Stimulated activated CD4-positive, alpha-beta T cell treated with anti-CD3 and anti-CD28 coated beads, Interleukin-2, amount 100 ng/mL, for 24 hours (primary cell): ENCODE measurements at regions not wholly inside any gene's neighbourhood (a gene's known extent, or its start where the extent isn't known, plus 50 kb on each side); places are given as distances from the start of the nearest gene placed in this dataset.
"Not testable (repeated sequence)": the region's sequence is repeated elsewhere in the genome, so short reads cannot be mapped to it uniquely, and the experiment has no call there.

Source experiments
- DNase-seq, 2 donors: peaks; one replicate each; pipeline ENCODE4 v3.0.0-alpha.2; 2020

DNA sequence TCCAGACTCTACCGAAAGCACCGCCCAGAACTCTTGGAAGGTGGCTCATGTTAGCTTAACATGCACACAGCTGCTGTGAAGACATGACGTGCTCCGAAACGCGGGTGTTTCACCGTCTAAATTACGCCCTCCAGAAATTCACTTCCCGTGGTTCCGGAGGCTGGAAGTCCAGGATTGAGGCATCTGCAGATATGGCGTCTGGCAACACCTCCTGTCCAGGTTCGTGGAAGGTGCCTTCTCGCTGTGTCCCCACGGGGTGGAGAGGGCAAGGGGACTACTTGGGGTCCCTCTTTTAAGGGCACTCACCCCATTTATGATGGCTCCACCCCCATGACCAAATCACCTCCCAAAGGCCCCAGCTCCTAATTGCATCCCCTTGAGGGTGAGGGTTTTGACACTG lies 348.0 kb upstream of the IRX2 start:
- no peak for DNase-seq

- no peak for DNase-seq
Observed at GRCh38 chr5:3098821-3099220, 347.3 kb upstream of the IRX2 start.

DNA sequence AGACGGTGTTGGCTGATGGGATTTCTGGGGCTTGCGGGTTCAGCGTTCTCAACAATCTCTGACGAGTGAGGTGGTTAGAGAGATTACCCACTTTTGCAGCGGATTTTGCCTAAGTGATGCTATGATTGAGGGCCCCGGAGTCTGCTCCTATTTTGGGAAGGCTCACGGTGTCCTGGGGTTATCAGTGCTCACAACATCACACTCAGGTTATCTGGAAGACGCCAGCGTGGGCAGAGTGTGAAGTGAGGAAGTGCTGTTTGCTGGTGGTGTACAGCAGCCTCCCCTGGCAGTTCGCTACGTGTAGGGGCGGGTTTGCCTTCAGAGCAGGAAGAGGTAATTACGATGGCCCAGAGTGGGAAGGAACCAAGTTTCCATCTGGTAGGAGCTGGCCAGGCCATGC lies 341.2 kb upstream of the IRX2 start:
- no peak for DNase-seq

- DNase-seq, result no peak
Observed at GRCh38 chr5:3092211-3092610, 340.7 kb upstream of the IRX2 start.

DNA sequence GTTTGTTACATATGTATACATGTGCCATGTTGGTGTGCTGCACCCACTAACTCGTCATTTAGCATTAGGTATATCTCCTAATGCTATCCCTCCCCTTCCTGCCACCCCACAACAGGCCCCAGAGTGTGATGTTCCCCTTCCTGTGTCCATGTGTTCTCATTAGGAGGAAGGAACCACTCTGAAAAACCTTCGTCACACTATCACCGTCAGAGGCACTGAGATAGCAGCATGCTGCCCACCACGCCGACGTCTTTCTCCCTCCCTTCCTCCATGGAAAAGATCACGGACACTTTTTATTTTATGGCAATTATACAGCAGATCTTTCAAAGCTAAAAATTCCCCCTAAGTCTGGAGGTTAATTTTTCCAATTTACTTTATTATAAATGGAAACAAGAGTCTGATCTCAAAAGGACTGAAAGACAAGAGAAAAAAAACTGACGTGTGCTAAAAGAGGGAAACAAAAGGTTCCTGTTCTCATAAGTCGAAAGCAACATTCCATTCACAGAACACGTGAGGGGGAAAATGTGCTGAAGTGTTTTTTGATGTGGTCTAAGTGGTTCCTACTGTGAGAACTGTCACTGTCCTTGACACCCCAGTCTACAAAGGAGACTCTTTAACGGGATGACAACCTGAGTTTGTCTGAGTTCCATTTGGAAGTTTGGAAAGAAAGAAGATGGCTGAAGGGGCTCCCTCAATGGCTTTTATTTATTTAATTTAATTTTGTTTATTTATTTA lies 339.7 kb upstream of the IRX2 start:
- no peak for DNase-seq

GRCh38 chr5:3090305-3090704 lies 338.8 kb upstream of the IRX2 start:
- not testable (repeated sequence) for DNase-seq

DNA sequence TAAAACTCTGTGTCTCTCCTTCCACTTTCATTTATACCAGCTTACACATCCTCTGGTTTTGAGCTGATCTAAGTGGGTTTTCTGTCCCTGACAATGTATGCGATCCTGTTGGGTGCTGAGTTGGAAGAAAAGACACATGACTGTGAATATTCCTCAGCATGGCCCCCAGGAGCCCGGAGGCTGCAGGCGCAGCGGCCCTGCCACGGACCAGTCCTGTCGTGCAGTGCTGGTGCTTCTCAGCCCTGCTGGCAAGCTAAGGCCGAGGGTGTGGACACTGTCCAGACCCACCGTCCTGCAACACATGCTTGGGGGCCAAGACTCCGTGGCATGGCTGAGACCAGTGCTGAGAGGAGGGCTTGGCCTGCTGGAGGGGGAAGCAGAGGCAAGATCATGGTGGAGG lies 328.9 kb upstream of the IRX2 start:
- no peak for DNase-seq

GRCh38 chr5:3077684-3078083 lies 326.2 kb upstream of the IRX2 start:
- DNase-seq, result no peak

DNA sequence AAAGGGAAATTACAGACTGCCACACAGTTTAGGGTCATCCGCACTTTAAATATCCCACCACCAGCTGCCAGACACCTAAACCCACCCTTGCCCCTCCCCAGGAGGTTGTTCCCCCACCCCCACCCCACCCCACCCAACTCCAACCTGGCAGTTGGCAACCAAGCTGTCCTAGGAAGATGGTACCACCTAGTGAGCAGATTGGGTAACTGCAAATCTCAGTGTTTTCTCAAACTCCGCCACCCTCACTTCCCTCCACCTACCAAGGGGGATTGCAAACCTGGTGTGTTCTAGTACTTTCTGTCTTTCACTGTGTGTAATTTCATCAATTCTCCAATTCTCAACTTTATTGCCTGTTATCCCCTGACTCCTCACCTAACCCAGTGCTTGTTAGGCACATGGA lies 323.8 kb upstream of the IRX2 start:
- DNase-seq, result no peak

- DNase-seq, result no peak
Observed at GRCh38 chr5:3068401-3068800, 316.9 kb upstream of the IRX2 start.

DNA sequence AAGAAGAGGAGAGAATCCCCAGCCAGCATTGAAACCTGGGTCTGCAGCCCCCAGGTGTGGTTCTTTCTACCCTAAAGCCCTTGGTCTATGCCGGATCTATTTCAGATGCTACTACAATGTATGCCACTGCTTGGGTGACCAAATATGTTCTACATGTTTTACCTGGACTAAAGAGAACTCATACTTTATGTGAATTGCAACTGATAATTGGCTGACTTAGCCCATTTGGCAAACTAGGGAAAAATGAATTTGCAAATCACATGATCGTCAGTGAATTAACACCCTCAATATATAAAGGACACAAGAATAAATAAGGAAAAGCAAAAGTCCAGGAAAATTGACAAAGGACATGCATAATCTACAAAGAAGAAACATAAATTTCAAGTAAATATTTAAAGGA lies 308.8 kb upstream of the IRX2 start:
- no peak for DNase-seq

- no peak for DNase-seq
Observed at GRCh38 chr5:3059488-3059887, 308.0 kb upstream of the IRX2 start.

GRCh38 chr5:3058942-3059341 lies 307.5 kb upstream of the IRX2 start:
- no peak for DNase-seq

DNA sequence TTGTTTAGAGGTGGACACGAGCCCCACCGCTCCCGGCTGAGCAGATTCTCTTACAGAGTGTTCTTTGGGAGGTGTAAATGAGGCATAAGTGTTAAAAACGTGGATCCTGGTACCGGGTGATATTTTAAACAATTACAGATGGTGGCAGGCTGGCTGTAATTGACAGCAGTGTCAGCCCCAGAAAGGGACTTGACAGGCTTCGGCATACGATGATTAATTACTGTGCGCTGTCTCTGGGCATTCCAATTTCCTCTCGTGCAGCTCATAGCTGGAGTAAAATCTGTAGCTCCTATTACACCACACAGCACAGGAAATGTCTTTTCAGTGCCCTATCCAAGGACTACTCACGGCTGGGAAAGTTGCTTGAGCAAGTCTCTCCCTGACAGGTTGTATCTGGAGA lies 305.4 kb upstream of the IRX2 start:
- DNase-seq, result no peak

DNA sequence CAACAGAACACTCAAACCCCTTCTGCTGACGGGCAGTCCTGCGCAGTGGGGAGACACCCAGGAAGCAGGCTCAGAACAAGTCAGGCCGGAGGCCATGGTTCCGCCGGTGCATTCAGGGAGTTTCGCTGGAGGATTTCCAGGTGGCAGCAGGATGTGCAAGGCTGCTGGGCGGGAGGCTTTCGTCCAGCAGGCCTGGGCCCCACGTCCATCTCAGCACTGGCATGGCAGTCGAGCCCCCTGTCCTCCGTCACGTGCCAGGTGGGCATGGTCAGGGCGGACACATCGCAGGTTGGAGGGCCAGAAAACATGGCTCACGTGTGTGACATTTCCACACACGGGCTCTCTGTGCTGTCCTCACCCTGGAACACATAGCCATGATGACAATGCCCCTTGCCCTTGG lies 299.9 kb upstream of the IRX2 start:
- no peak for DNase-seq

DNA sequence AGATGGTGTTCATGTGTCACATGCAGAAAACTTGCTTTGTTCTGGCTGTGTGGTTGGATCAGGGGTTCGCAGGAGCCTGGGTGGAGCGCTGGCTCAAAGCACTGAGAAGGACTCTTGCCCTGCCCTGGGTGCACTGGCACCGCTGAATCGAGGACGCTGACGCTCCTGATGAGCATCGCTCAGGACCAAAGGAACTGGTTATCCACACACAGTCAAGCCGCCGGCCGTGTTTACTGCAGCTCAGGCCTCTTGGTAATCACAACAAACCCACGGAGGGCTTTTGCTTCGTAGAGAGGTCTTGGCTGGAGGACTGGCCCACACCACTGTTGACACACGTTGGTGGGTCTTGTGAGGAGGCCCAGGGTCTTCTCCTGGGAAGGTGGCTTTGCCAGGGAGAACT lies 299.4 kb upstream of the IRX2 start:
- DNase-seq, result no peak

- no peak for DNase-seq
Observed at GRCh38 chr5:3049261-3049660, 297.8 kb upstream of the IRX2 start.

DNA sequence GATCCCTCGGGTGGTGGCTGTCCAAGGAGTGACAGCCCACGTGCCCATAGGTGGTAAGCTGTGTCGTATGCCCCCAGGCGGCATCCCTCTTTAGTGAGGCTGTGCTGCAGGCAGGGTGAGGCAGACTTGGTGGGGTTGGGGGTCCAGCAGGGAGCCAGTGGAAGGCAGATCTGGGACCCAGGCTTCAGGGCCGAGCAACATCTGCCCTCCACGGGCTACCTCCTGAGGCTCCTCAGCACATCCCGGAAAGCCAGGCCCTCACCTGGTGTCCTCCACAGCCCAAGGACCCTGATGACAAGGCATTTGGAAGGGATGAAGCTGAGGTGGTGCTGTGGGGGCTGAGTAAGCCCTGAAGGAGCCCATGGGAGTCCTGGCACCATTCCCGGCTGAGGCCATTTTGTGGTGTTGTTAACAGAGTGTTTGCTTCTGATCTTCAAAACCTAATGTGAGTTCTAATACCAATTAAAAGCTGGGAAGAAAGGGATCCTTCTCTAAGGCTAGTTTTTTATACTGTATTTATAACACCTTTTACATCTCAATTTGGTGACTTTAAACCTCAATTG lies 295.8 kb upstream of the IRX2 start:
- DNase-seq, result no peak

DNA sequence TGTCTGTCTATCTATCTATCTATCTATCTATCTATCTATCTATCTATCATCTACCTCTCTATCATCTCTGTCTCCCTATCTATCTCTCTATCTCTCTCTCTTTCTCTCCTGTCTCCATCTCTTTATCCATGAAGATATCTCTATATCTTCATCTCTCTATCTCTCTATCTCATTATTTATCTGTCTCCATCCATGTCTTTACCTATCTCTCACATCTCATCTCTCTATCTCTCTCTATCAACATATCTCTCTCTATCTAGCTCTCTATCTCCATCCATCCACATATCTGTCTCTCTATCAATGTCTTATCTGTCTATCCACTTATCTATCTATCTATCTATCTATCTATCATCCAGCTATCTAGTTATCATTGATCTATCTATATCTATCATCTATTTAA lies 292.1 kb upstream of the IRX2 start:
- DNase-seq, result no peak

GRCh38 chr5:3041001-3041400 lies 289.5 kb upstream of the IRX2 start:
- DNase-seq, result no peak

DNA sequence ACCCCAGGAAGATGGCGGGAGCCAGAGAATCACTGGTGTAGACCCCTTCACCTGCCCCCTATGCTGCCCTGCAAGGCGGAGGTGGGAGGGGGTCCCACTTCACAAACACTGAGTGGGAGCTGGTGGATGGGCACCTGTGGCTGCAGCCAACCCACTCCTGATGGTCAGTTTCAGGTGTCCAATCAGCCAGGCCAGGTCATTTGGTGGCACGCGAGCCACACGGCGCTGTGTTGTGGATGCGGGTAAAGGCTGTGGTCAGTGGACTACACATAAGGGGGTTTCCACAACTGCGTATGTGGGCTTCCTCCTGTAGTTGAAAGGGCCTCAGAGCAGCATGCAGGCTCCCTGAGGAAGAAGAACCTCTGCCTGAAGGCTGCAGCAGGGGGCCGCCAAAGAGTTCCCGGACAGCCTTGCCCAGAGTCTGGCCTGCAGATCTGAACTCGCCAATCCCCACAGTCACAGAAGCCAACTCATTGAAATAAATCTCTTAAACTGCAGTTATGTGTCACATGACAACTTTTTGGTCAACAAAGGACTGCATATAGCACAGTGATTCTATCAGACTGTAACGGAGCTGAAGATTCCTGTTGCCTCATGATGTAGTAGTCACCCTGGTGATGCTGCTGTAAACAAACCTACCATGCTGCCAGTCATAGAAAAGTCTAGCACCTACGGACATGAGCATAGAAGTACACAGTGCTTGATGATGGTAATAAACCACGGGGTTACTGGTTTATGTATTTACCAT lies 284.7 kb upstream of the IRX2 start:
- DNase-seq, result no peak

- DNase-seq, result no peak
Observed at GRCh38 chr5:3035452-3035851, 284.0 kb upstream of the IRX2 start.

- no peak for DNase-seq
Observed at GRCh38 chr5:3034881-3035280, 283.4 kb upstream of the IRX2 start.

- no peak for DNase-seq
Observed at GRCh38 chr5:3034449-3034848, 283.0 kb upstream of the IRX2 start.
